ENCODE measurements at regions not wholly inside any gene's neighbourhood (a gene's known extent, or its start where the extent isn't known, plus 50 kb on each side); places are given as distances from the start of the nearest gene placed in this dataset.

- TF ChIP-seq REST (IDR thresholded peaks at IDR 0.05; ENCODE audit: insufficient read depth in 1 of 2, low read depth in 2 of 2, low read length in 1 of 2): no peak
- TF ChIP-seq SIN3A (IDR thresholded peaks at IDR 0.05; ENCODE audit: borderline replicate concordance, insufficient read depth, low read depth, low read length): no peak
- no peak for TF ChIP-seq CTCF (IDR thresholded peaks at IDR 0.05)
- no peak for TF ChIP-seq POLR2AphosphoS5 (IDR thresholded peaks at IDR 0.05; ENCODE audit: low read depth, low read length)
- no peak for TF ChIP-seq TCF7L2 (IDR thresholded peaks at IDR 0.05; ENCODE audit: low read depth, low read length)
- in situ Hi-C loops (cut with HindIII; ENCODE audit: low pct_unique_long_range_greater_than_20kb, low sequenced_read_pairs): no loop called here
- H3K4me1 ChIP-seq (ENCODE audit: control insufficient read depth, insufficient read depth, low read length): no peaks in the 10 kb centered on the region
- intact Hi-C loops (cut with micrococcal nuclease; ENCODE audit: unreplicated experiment): loop anchor here (10.0 kb wide), 1 partner anchor 55 kb away; no protein-coding TSS in a partner anchor
- H3K27me3 ChIP-seq (ENCODE audit: control insufficient read depth, insufficient read depth, low read length): no peaks in the 10 kb centered on the region
- BruUV-seq (replicated peaks): no TSS peak
- DNase-seq (ENCODE audit: low read depth, low spot score) (no peak), ATAC-seq (no peak)
- no peak overlapping the region for H3K27ac ChIP-seq (ENCODE audit: low read length)
- ChIA-PET CTCF (no interaction called here), POLR2A (no interaction called here)
- H3K9me3 ChIP-seq (ENCODE audit: control insufficient read depth, insufficient read depth, low read depth, low read length): no peaks in the 10 kb centered on the region
- no peak overlapping the region for H3K4me3 ChIP-seq (ENCODE audit: low read depth in 2 of 2, low read length in 2 of 2)
- H3K36me3 ChIP-seq (ENCODE audit: control insufficient read depth, insufficient read depth, low read length): no peaks in the 10 kb centered on the region
Measured at GRCh38 chr9:26459959-26460358, 432.6 kb downstream of the CAAP1 start.

- Histone ChIP-seq H3K9me3 (ENCODE audit: control insufficient read depth, insufficient read depth, low read depth, low read length) (no peaks in the 10 kb centered on the region), H3K27ac (ENCODE audit: low read length) (no peak overlapping the region), H3K27me3 (ENCODE audit: control insufficient read depth, insufficient read depth, low read length) (no peaks in the 10 kb centered on the region), H3K4me3 (ENCODE audit: low read depth in 2 of 2, low read length in 2 of 2) (no peak overlapping the region), H3K4me1 (ENCODE audit: control insufficient read depth, insufficient read depth, low read length) (no peaks in the 10 kb centered on the region), H3K36me3 (ENCODE audit: control insufficient read depth, insufficient read depth, low read length) (no peaks in the 10 kb centered on the region)
- no peak for ATAC-seq
- DNase-seq (ENCODE audit: low read depth, low spot score): no peak
- in situ Hi-C loops (cut with HindIII; ENCODE audit: low pct_unique_long_range_greater_than_20kb, low sequenced_read_pairs) (no loop called here), intact Hi-C loops (cut with micrococcal nuclease; ENCODE audit: unreplicated experiment) (loop anchor here (10.0 kb wide), 1 partner anchor 57 kb away; no protein-coding TSS in a partner anchor)
- no peak for TF ChIP-seq POLR2AphosphoS5 (IDR thresholded peaks at IDR 0.05; ENCODE audit: low read depth, low read length)
- TF ChIP-seq SIN3A (IDR thresholded peaks at IDR 0.05; ENCODE audit: borderline replicate concordance, insufficient read depth, low read depth, low read length): no peak
- TF ChIP-seq TCF7L2 (IDR thresholded peaks at IDR 0.05; ENCODE audit: low read depth, low read length): no peak
- no peak for TF ChIP-seq REST (IDR thresholded peaks at IDR 0.05; ENCODE audit: insufficient read depth in 1 of 2, low read depth in 2 of 2, low read length in 1 of 2)
- no peak for TF ChIP-seq CTCF (IDR thresholded peaks at IDR 0.05)
- BruUV-seq (replicated peaks): no TSS peak
- ChIA-PET POLR2A (no interaction called here), CTCF (no interaction called here)
Measured at GRCh38 chr9:26458054-26458453, 434.5 kb downstream of the CAAP1 start.
